Kidney (tissue), 13 donors: ENCODE measurements at regions not wholly inside any gene's neighbourhood (a gene's known extent, or its start where the extent isn't known, plus 50 kb on each side); places are given as distances from the start of the nearest gene placed in this dataset.

Experiments used
- DNase-seq, 5 donors: peaks; one replicate each; pipeline ENCODE4 v3.0.0-alpha.2; 2013 to 2020
- FAIRE-seq: peaks from 2 replicates; lab custom pipeline; 2012; peaks lifted over from hg19 to GRCh38; lab: Jason Lieb, UNC
- H3K27ac ChIP-seq, 2 donors: one replicate each; pipeline ENCODE4 v1.7.0; 2013; ENCODE audit warnings: low read depth in 2 of 2, low read length in 2 of 2, inconsistent platforms in 1 of 2
- H3K27me3 ChIP-seq: one replicate; pipeline ENCODE4 v1.7.1; 2013; ENCODE audit warnings: low read length, inconsistent platforms; ENCODE audit not compliant: control insufficient read depth, insufficient read depth
- H3K36me3 ChIP-seq, 3 donors: one replicate each; pipeline versions ENCODE4 v1.7.0 to v1.7.1; 2013; ENCODE audit warnings: low read length in 3 of 3, control low read depth in 1 of 3, inconsistent platforms in 1 of 3; ENCODE audit not compliant: insufficient read depth in 3 of 3, control insufficient read depth in 2 of 3
- H3K4me1 ChIP-seq, 3 donors: one replicate each; pipeline versions ENCODE4 v1.7.0 to v1.7.1; 2013; ENCODE audit warnings: low read length in 3 of 3, inconsistent platforms in 1 of 3, low read depth in 1 of 3; ENCODE audit not compliant: control insufficient read depth in 2 of 3, insufficient read depth in 2 of 3
- H3K4me3 ChIP-seq, 3 donors: one replicate each; pipeline versions ENCODE4 v1.7.0 to v1.8.1; 2013; ENCODE audit warnings: low read length in 3 of 3, control low read depth in 1 of 3, inconsistent platforms in 1 of 3
- H3K9ac ChIP-seq, 3 donors: one replicate each; pipeline versions ENCODE4 v1.7.0 to v1.7.1; 2013; ENCODE audit warnings: low read length in 3 of 3, control low read depth in 1 of 3, inconsistent platforms in 1 of 3
- H3K9me3 ChIP-seq, 3 donors: one replicate each; pipeline versions ENCODE4 v1.7.0 to v1.7.1; 2013; ENCODE audit warnings: low read length in 3 of 3, control low read depth in 1 of 3, inconsistent platforms in 1 of 3; ENCODE audit not compliant: control insufficient read depth in 2 of 3, insufficient read depth in 1 of 3
- CTCF ChIP-seq: IDR thresholded peaks from 3 replicates; pipeline ENCODE4 v1.5.1; 2012; ENCODE audit warnings: mild to moderate bottlenecking, moderate library complexity, borderline replicate concordance; ENCODE audit not compliant: insufficient read depth; ENCODE audit errors: extremely low read depth
- intact Hi-C: fragments of 100-400 bp; cut with DNase I; formaldehyde crosslinking; loops from one replicate; pipeline ENCODE4 v1.11.1; 2022
- donor health status: control.
- donor health status: control.
- donor health status: control.
- donor health status: control.
- donor health status: control.
- donor health status: DM: yes; HTN: yes; CAD: no.
- donor health status: Normal renal cell carcinoma (clear cell type).

- H3K36me3 ChIP-seq, result no peaks in the 10 kb centered on the region
- intact Hi-C loops, result no loop called here
- TF ChIP-seq CTCF, result no peak
- H3K27me3 ChIP-seq, result no peaks in the 10 kb centered on the region
- H3K4me3 ChIP-seq, result no peak overlapping the region
- no peaks in the 10 kb centered on the region for H3K9me3 ChIP-seq
- no peak for FAIRE-seq
- DNase-seq, result no peak
- H3K9ac ChIP-seq, result no peak overlapping the region
- H3K27ac ChIP-seq, result no peak overlapping the region
- H3K4me1 ChIP-seq, result no peaks in the 10 kb centered on the region
Observed at GRCh38 chr6:105650347-105650746, 247.5 kb upstream of the PREP start.

GRCh38 chr6:105649192-105649591, 246.3 kb upstream of the PREP start:
- intact Hi-C loops, result no loop called here
- TF ChIP-seq CTCF, result no peak
- Histone ChIP-seq H3K9me3 (no peaks in the 10 kb centered on the region), H3K27me3 (no peaks in the 10 kb centered on the region), H3K4me3 (no peak overlapping the region), H3K36me3 (no peaks in the 10 kb centered on the region), H3K4me1 (no peaks in the 10 kb centered on the region), H3K27ac (no peak overlapping the region), H3K9ac (no peak overlapping the region)
- DNase-seq (no peak), FAIRE-seq (no peak)

GRCh38 chr6:105648276-105648675, 245.4 kb upstream of the PREP start:
- no peak for FAIRE-seq
- TF ChIP-seq CTCF, result no peak

GRCh38 chr6:105646391-105646867, 243.5 kb upstream of the PREP start:
- Histone ChIP-seq H3K9me3 (no peaks in the 10 kb centered on the region), H3K9ac (no peak overlapping the region), H3K4me1 (no peaks in the 10 kb centered on the region), H3K36me3 (no peaks in the 10 kb centered on the region), H3K27me3 (no peaks in the 10 kb centered on the region), H3K27ac (no peak overlapping the region), H3K4me3 (no peak overlapping the region)
- DNase-seq (no peak), FAIRE-seq (no peak)
- intact Hi-C loops, result no loop called here
- no peak for TF ChIP-seq CTCF

More at GRCh38 chr6:105648276-105648675, 245.4 kb upstream of the PREP start:
- Histone ChIP-seq H3K9me3 (no peaks in the 10 kb centered on the region), H3K4me3 (no peak overlapping the region), H3K4me1 (no peaks in the 10 kb centered on the region), H3K9ac (no peak overlapping the region), H3K27me3 (no peaks in the 10 kb centered on the region), H3K36me3 (no peaks in the 10 kb centered on the region), H3K27ac (no peak overlapping the region)
- peak in 2 of 5 donors; percentile 23 to 44 for DNase-seq
- intact Hi-C loops, result no loop called here
